AG08395 (cell line): ENCODE measurements at regions not wholly inside any gene's neighbourhood (a gene's known extent, or its start where the extent isn't known, plus 50 kb on each side); places are given as distances from the start of the nearest gene placed in this dataset.
"Not testable (repeated sequence)": the region's sequence is repeated elsewhere in the genome, so short reads cannot be mapped to it uniquely, and the experiment has no call there.

Experiments used
- DNase-seq: peaks from one replicate; pipeline ENCODE4 v3.0.0; 2012; ENCODE audit warnings: mixed read lengths, low spot score

GRCh38 chr18:11380968-11381367, 228.4 kb upstream of the SLC35G4 start:
- DNase-seq = no peak

GRCh38 chr18:11379660-11380059, 229.7 kb upstream of the SLC35G4 start:
- no peak for DNase-seq

- no peak for DNase-seq
These were observed 228.6 kb upstream of the PIEZO2 start for GRCh38 chr18:11377766-11378540.

GRCh38 chr18:11372163-11372562, 222.8 kb upstream of the PIEZO2 start:
- DNase-seq = no peak

GRCh38 chr18:11369556-11369955, 220.2 kb upstream of the PIEZO2 start:
- DNase-seq = no peak

- DNase-seq = no peak
These were observed 218.7 kb upstream of the PIEZO2 start for GRCh38 chr18:11368020-11368419.

GRCh38 chr18:11367351-11367750, 218.0 kb upstream of the PIEZO2 start:
- DNase-seq = no peak

- DNase-seq = no peak
These were observed 217.0 kb upstream of the PIEZO2 start for GRCh38 chr18:11366410-11366809.

GRCh38 chr18:11362856-11363255, 213.5 kb upstream of the PIEZO2 start:
- DNase-seq = no peak

GRCh38 chr18:11361862-11362261, 212.5 kb upstream of the PIEZO2 start:
- not testable (repeated sequence) for DNase-seq

GRCh38 chr18:11357678-11358077, 208.3 kb upstream of the PIEZO2 start:
- DNase-seq = no peak

- DNase-seq = not testable (repeated sequence)
These were observed 195.2 kb upstream of the PIEZO2 start for GRCh38 chr18:11344576-11344975.

- DNase-seq = no peak
These were observed 193.7 kb upstream of the PIEZO2 start for GRCh38 chr18:11343096-11343495.

- not testable (repeated sequence) for DNase-seq
These were observed 192.7 kb upstream of the PIEZO2 start for GRCh38 chr18:11342115-11342514.

- DNase-seq = no peak
These were observed 189.9 kb upstream of the PIEZO2 start for GRCh38 chr18:11339188-11339775.

- DNase-seq = no peak
These were observed 186.9 kb upstream of the PIEZO2 start for GRCh38 chr18:11336241-11336640.

GRCh38 chr18:11327391-11328009, 178.1 kb upstream of the PIEZO2 start:
- DNase-seq = no peak

- DNase-seq = peak; percentile 65
These were observed 175.8 kb upstream of the PIEZO2 start for GRCh38 chr18:11324956-11325882.

GRCh38 chr18:11324510-11324909, 175.1 kb upstream of the PIEZO2 start:
- DNase-seq = no peak

GRCh38 chr18:11323359-11323819, 174.0 kb upstream of the PIEZO2 start:
- DNase-seq = no peak

- no peak for DNase-seq
These were observed 173.3 kb upstream of the PIEZO2 start for GRCh38 chr18:11322716-11323115.

GRCh38 chr18:11322006-11322405, 172.6 kb upstream of the PIEZO2 start:
- no peak for DNase-seq
